HCT116 (cell line): ENCODE measurements at regions not wholly inside any gene's neighbourhood (a gene's known extent, or its start where the extent isn't known, plus 50 kb on each side); places are given as distances from the start of the nearest gene placed in this dataset.

Source experiments
- ATAC-seq: fragments of 200-7000 bp; cut with Tn5 transposase; 2 replicates; pipeline ENCODE4 v1.9.1; 2020; ENCODE audit warnings: mild to moderate bottlenecking, moderate library complexity
- BruUV-seq: library from RNA; stranded (reverse); fragments of 400-500 nt; replicated peaks from 2 replicates; lab custom pipeline; 2021; lab: Mats Ljungman, UMichigan
- CTCF ChIA-PET: fragments of 300-600 bp; sonication (Branson Sonifier 250); formaldehyde crosslinking; loops from one replicate; lab custom pipeline; 2021; ENCODE audit warnings: antibody characterized with exemption; lab: Charles Lee
- POLR2A ChIA-PET: fragments of 300-600, 350-600 bp; sonication (Branson Sonifier 250); formaldehyde crosslinking; loops from one replicate; lab custom pipeline; 2021; ENCODE audit warnings: antibody characterized with exemption; lab: Charles Lee
- RAD21 ChIA-PET, 2 experiments: fragments of 300-600 bp; sonication (Branson Sonifier 250); formaldehyde crosslinking; loops; one replicate each; lab custom pipeline; 2023; ENCODE audit warnings: low total read pairs in 2 of 2; ENCODE audit not compliant: uncharacterized antibody in 2 of 2, unreplicated experiment in 2 of 2, low non-redundant PET in 1 of 2; lab: Charles Lee
- DNase-seq: peaks from one replicate; pipeline ENCODE4 v3.0.0-alpha.2; 2010; ENCODE audit warnings: low read depth, low spot score
- H2AFZ ChIP-seq: fragments of 200-600 bp; shearing (Covaris generic), sonication (generic); 2 replicates; pipeline ENCODE4 v1.6.1; 2017; ENCODE audit warnings: low read depth, mixed run types, mixed read lengths, antibody characterized with exemption, low read length; ENCODE audit not compliant: poor library complexity, severe bottlenecking
- H3K27ac ChIP-seq: 2 replicates; pipeline ENCODE4 v1.5.1; 2012; ENCODE audit warnings: low read depth, low read length
- H3K27me3 ChIP-seq: fragments of 200-600 bp; sonication (generic); 2 replicates; pipeline ENCODE4 v1.6.1; 2016; ENCODE audit warnings: mixed run types, low read length, mixed read lengths; ENCODE audit not compliant: insufficient read depth
- H3K36me3 ChIP-seq, 2 experiments: fragments of 200-500 bp in 1 of 2; fragments of 200-600 bp in 1 of 2; sonication (Bioruptor generic) in 1 of 2; sonication (generic) in 1 of 2; 2 replicates each; pipeline versions ENCODE4 v1.5.1 to v1.6.1; 2014 to 2016; ENCODE audit warnings: low read length in 2 of 2, inconsistent platforms in 1 of 2, mixed read lengths in 1 of 2, mixed run types in 1 of 2; ENCODE audit not compliant: insufficient read depth in 2 of 2, control insufficient read depth in 1 of 2
- H3K4me1 ChIP-seq, 2 experiments: fragments of 200-600 bp in 1 of 2; sonication (generic) in 1 of 2; 2 replicates each; pipeline versions ENCODE4 v1.5.1 to v1.6.1; 2012 to 2017; ENCODE audit warnings: low read length in 2 of 2, inconsistent platforms in 1 of 2, mild to moderate bottlenecking in 1 of 2, mixed read lengths in 1 of 2, mixed run types in 1 of 2, moderate library complexity in 1 of 2; ENCODE audit not compliant: insufficient read depth in 2 of 2, control insufficient read depth in 1 of 2
- H3K4me2 ChIP-seq: fragments of 200-600 bp; sonication (generic); 2 replicates; pipeline ENCODE4 v1.6.1; 2017; ENCODE audit warnings: mixed run types, low read length, mixed read lengths
- H3K4me3 ChIP-seq, 2 experiments: fragments of 200-600 bp in 1 of 2; sonication (generic) in 1 of 2; replicated peaks in 1 of 2; 2 replicates each; pipeline ENCODE4 v1.5.1; 2011 to 2016; ENCODE audit warnings: low read length in 2 of 2, control low read depth in 1 of 2, low read depth in 1 of 2, mild to moderate bottlenecking in 1 of 2, mixed read lengths in 1 of 2, mixed run types in 1 of 2
- H3K79me2 ChIP-seq: fragments of 200-600 bp; sonication (generic); 2 replicates; pipeline ENCODE4 v1.6.1; 2017; ENCODE audit warnings: mild to moderate bottlenecking, mixed run types, low read length, moderate library complexity, mixed read lengths; ENCODE audit not compliant: insufficient read depth
- H3K9ac ChIP-seq: fragments of 200-600 bp; sonication (generic); 2 replicates; pipeline ENCODE4 v1.6.1; 2016; ENCODE audit warnings: low read length, mixed read lengths
- H3K9me2 ChIP-seq: fragments of 200-600 bp; sonication (generic), shearing (Covaris generic); 2 replicates; pipeline ENCODE4 v1.6.1; 2017; ENCODE audit warnings: mixed run types, mild to moderate bottlenecking, moderate library complexity; ENCODE audit not compliant: insufficient read depth
- H3K9me3 ChIP-seq, 2 experiments: fragments of 200-500 bp in 1 of 2; fragments of 200-600 bp in 1 of 2; sonication (Bioruptor generic) in 1 of 2; sonication (generic) in 1 of 2; 2 replicates each; pipeline ENCODE4 v1.6.1; 2014 to 2017; ENCODE audit warnings: low read length in 2 of 2, mixed read lengths in 2 of 2, inconsistent platforms in 1 of 2, low read depth in 1 of 2, mild to moderate bottlenecking in 1 of 2, mixed run types in 1 of 2, moderate library complexity in 1 of 2; ENCODE audit not compliant: control insufficient read depth in 1 of 2, insufficient read depth in 1 of 2
- H4K20me1 ChIP-seq: fragments of 200-600 bp; sonication (generic), shearing (Covaris generic); 2 replicates; pipeline ENCODE4 v1.6.1; 2017; ENCODE audit warnings: mixed run types, mild to moderate bottlenecking, moderate library complexity; ENCODE audit not compliant: insufficient read depth
- CEBPB ChIP-seq: IDR thresholded peaks from 2 replicates; pipeline ENCODE4 v1.6.1; 2012; ENCODE audit warnings: low read depth
- CTCF ChIP-seq, 3 experiments: fragments of 200-600 bp in 1 of 3; sonication (generic) in 1 of 3; IDR thresholded peaks in 2 of 3; conservative IDR thresholded peaks in 1 of 3; 2 replicates each; pipeline ENCODE4 v1.5.1; 2012 to 2017; ENCODE audit warnings: low read depth in 2 of 3, low read length in 2 of 3, antibody characterized with exemption in 1 of 3, borderline replicate concordance in 1 of 3, control low read depth in 1 of 3, mild to moderate bottlenecking in 1 of 3, mixed read lengths in 1 of 3, mixed run types in 1 of 3, moderate library complexity in 1 of 3; ENCODE audit not compliant: insufficient read depth in 1 of 3
- EGR1 ChIP-seq: IDR thresholded peaks from 2 replicates; pipeline ENCODE4 v1.6.1; 2012; ENCODE audit warnings: low read depth
- EZH2 ChIP-seq: fragments of 200-600 bp; sonication (generic); IDR thresholded peaks from 2 replicates; pipeline ENCODE4 v1.6.1; 2017; ENCODE audit warnings: antibody characterized with exemption, mixed run types
- EZH2phosphoT487 ChIP-seq: fragments of 200-600 bp; IDR thresholded peaks from 2 replicates; pipeline ENCODE4 v1.6.1; 2018; ENCODE audit warnings: antibody characterized with exemption, borderline replicate concordance
- JUND ChIP-seq: IDR thresholded peaks from 2 replicates; pipeline ENCODE4 v1.6.1; 2012
- MAX ChIP-seq: IDR thresholded peaks from 2 replicates; pipeline ENCODE4 v1.6.1; 2012
- POLR2A ChIP-seq: IDR thresholded peaks from 2 replicates; pipeline ENCODE4 v1.7.0; 2011; ENCODE audit warnings: borderline replicate concordance; ENCODE audit not compliant: insufficient read depth, insufficient read length; ENCODE audit errors: extremely low read depth
- POLR2AphosphoS5 ChIP-seq: IDR thresholded peaks from 2 replicates; pipeline ENCODE4 v1.6.1; 2011; ENCODE audit warnings: mild to moderate bottlenecking, low read depth, low read length, moderate library complexity
- RAD21 ChIP-seq: IDR thresholded peaks from 2 replicates; pipeline ENCODE4 v1.6.1; 2012; ENCODE audit warnings: low read depth, mild to moderate bottlenecking
- REST ChIP-seq: IDR thresholded peaks from 2 replicates; pipeline ENCODE4 v1.6.1; 2012; ENCODE audit warnings: low read depth
- SIN3A ChIP-seq: IDR thresholded peaks from 2 replicates; pipeline ENCODE4 v1.6.1; 2012; ENCODE audit warnings: low read depth
- SP1 ChIP-seq: IDR thresholded peaks from 2 replicates; pipeline ENCODE4 v1.6.1; 2012; ENCODE audit warnings: low read depth
- SRF ChIP-seq: IDR thresholded peaks from 2 replicates; pipeline ENCODE4 v1.6.1; 2012; ENCODE audit warnings: low read depth
- TCF7L2 ChIP-seq: IDR thresholded peaks from 2 replicates; pipeline ENCODE4 v1.7.0; 2011; ENCODE audit warnings: borderline replicate concordance, inconsistent platforms; ENCODE audit not compliant: insufficient read depth, insufficient read length; ENCODE audit errors: extremely low read depth
- YY1 ChIP-seq: IDR thresholded peaks from 2 replicates; pipeline ENCODE4 v1.6.1; 2011; ENCODE audit warnings: low read length, low read depth, moderate library complexity, mild to moderate bottlenecking; ENCODE audit not compliant: insufficient replicate concordance; ENCODE audit errors: extremely low read depth
- ZBTB33 ChIP-seq: IDR thresholded peaks from 2 replicates; pipeline ENCODE4 v1.6.1; 2011; ENCODE audit warnings: mild to moderate bottlenecking, low read length, moderate library complexity; ENCODE audit not compliant: insufficient replicate concordance; ENCODE audit errors: extremely low read depth
- ZNF274 ChIP-seq: fragments of 200-500 bp; sonication (Bioruptor generic); IDR thresholded peaks from 2 replicates; pipeline ENCODE4 v1.6.1; 2014; ENCODE audit warnings: mild to moderate bottlenecking, low read depth, low read length, inconsistent platforms
- intact Hi-C: fragments of 100-400 bp; cut with micrococcal nuclease; formaldehyde crosslinking; loops from 2 replicates; pipeline ENCODE4 v1.10.0; 2022

GRCh38 chr5:171617817-171618591 lies 167.6 kb upstream of the SMIM23 start:
- RAD21 ChIA-PET: no interaction called here

More at GRCh38 chr5:171617817-171618591, 167.6 kb upstream of the SMIM23 start:
- Histone ChIP-seq H3K27me3 (no peaks in the 10 kb centered on the region; the same call in 1 of the 2 replicates), H2AFZ (no peak overlapping the region), H3K4me3 (no peak overlapping the region), H3K4me1 (peaks cover 0 to 16% of the 10 kb centered on the region in 2 experiments; a peak in 3 of 4 replicates)
- intact Hi-C loops: no loop called here
- TF ChIP-seq MAX (no peak), EZH2phosphoT487 (no peak), EGR1 (no peak), REST (no peak), CTCF (IDR thresholded peaks at IDR 0.05 in 2 of 3, conservative IDR thresholded peaks at IDR 0.05 in 1 of 3; ENCODE audit: borderline replicate concordance in 1 of 3, insufficient read depth in 1 of 3, low read depth in 2 of 3, low read length in 2 of 3) (no peak), SIN3A (no peak), CEBPB (no peak), TCF7L2 (no peak), SP1 (no peak), RAD21 (no peak), POLR2A (no peak), ZNF274 (no peak), EZH2 (no peak), SRF (no peak), ZBTB33 (no peak), POLR2AphosphoS5 (no peak), YY1 (no peak), JUND (no peak)
- TF ChIP-seq, all 23 proteins: peak for 0
- H3K9me2 ChIP-seq: no peaks in the 10 kb centered on the region
- no peak overlapping the region for H3K27ac ChIP-seq
- no peak for DNase-seq
- no peak for ATAC-seq
- H3K36me3 ChIP-seq: no peaks in the 10 kb centered on the region
- H3K4me2 ChIP-seq: no peak overlapping the region
- no TSS peak for BruUV-seq
- ChIA-PET POLR2A (no interaction called here), CTCF (no interaction called here)
- no peaks in the 10 kb centered on the region for H3K79me2 ChIP-seq
- no peaks in the 10 kb centered on the region for H3K9me3 ChIP-seq
- no peak overlapping the region for H3K9ac ChIP-seq
- H4K20me1 ChIP-seq: no peaks in the 10 kb centered on the region
